T47D (cell line): ENCODE measurements at regions not wholly inside any gene's neighbourhood (a gene's known extent, or its start where the extent isn't known, plus 50 kb on each side); places are given as distances from the start of the nearest gene placed in this dataset.
A peak's percentile ranks its signal among the peaks of the same experiment; 100 is the strongest.

Source experiments
- DNase-seq, 2 experiments: peaks; one replicate each; pipeline versions ENCODE4 v3.0.0 to v3.0.0-alpha.2; 2011 to 2012; ENCODE audit warnings: low read depth in 1 of 2, low spot score in 1 of 2
- JUND ChIP-seq: IDR thresholded peaks from 2 replicates; pipeline ENCODE4 v1.6.1; 2012; ENCODE audit warnings: low read depth
- in situ Hi-C: cut with HindIII; loops from 2 replicates; pipeline ENCODE4 v1.10.0; 2016; ENCODE audit warnings: low sequenced_read_pairs, low pct_unique_long_range_greater_than_20kb

GRCh38 chr2:52895726-52896340 lies 871.8 kb upstream of the CHAC2 start:
- DNase-seq: no peak
- in situ Hi-C loops: no loop called here

GRCh38 chr2:52886556-52886955 lies 881.0 kb upstream of the CHAC2 start:
- no peak for DNase-seq
- in situ Hi-C loops: no loop called here
- no peak for TF ChIP-seq JUND

More at GRCh38 chr2:52895726-52896340, 871.8 kb upstream of the CHAC2 start:
- TF ChIP-seq JUND: no peak

GRCh38 chr2:52884761-52885352 lies 882.7 kb upstream of the CHAC2 start:
- DNase-seq: no peak
- TF ChIP-seq JUND: no peak
- in situ Hi-C loops: no loop called here

GRCh38 chr2:52882974-52883373 lies 884.6 kb upstream of the CHAC2 start:
- in situ Hi-C loops: no loop called here
- DNase-seq: no peak
- no peak for TF ChIP-seq JUND

DNA sequence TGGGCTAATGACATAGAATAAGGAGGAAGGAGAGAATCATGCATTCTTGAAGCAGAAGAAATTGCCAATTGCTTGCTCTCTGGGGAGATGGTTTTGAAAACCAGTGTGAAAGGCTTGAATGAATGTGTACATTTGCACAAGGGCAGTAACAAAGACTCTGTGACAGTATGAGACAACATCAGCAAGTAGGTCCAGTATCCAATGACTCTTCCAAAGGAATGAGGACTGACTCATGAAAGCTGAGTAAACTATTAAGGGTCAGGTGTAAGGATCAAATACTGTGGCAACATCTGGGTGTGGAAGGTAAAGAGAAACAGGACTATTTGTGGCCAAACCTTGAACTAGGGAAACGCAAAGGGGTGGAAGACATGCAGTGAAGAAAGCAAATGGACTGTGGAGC lies 886.0 kb upstream of the CHAC2 start:
- in situ Hi-C loops: no loop called here
- DNase-seq: no peak
- no peak for TF ChIP-seq JUND

- DNase-seq: no peak
- in situ Hi-C loops: no loop called here
- no peak for TF ChIP-seq JUND
Observed at GRCh38 chr2:52880872-52881271, 886.7 kb upstream of the CHAC2 start.

GRCh38 chr2:52879561-52879960 lies 888.0 kb upstream of the CHAC2 start:
- DNase-seq: no peak
- no peak for TF ChIP-seq JUND
- in situ Hi-C loops: no loop called here

- in situ Hi-C loops: no loop called here
- DNase-seq: peak; percentile 1 to 16
- TF ChIP-seq JUND: no peak
Observed at GRCh38 chr2:52877703-52878102, 889.9 kb upstream of the CHAC2 start.

- DNase-seq: no peak
- in situ Hi-C loops: no loop called here
- no peak for TF ChIP-seq JUND
Observed at GRCh38 chr2:52874466-52875106, 893.0 kb upstream of the CHAC2 start.

GRCh38 chr2:52862801-52863200 lies 904.8 kb upstream of the CHAC2 start:
- DNase-seq: no peak
- TF ChIP-seq JUND: no peak
- in situ Hi-C loops: no loop called here

DNA sequence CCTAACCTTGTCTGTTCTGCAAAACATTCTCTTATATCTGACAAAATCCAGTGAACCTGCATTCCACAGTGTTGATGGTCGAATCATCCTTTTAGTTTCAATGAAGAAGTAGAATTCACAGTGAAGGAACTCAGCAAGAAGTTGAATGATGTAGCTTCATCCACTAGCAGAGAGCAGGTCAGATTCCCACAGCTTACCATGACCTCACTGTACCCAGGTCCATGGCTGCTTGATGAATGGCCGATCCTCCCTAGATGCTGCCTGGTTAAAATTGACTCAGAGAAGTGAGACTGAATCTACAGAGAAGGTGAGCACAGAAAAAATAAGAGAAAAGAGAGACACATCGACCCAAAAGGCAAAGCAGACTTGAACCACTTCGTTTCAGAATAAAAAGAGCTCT lies 906.0 kb upstream of the CHAC2 start:
- in situ Hi-C loops: no loop called here
- TF ChIP-seq JUND: no peak
- DNase-seq: no peak

- in situ Hi-C loops: no loop called here
- TF ChIP-seq JUND: no peak
- DNase-seq: no peak
Observed at GRCh38 chr2:52859065-52859464, 908.5 kb upstream of the CHAC2 start.

DNA sequence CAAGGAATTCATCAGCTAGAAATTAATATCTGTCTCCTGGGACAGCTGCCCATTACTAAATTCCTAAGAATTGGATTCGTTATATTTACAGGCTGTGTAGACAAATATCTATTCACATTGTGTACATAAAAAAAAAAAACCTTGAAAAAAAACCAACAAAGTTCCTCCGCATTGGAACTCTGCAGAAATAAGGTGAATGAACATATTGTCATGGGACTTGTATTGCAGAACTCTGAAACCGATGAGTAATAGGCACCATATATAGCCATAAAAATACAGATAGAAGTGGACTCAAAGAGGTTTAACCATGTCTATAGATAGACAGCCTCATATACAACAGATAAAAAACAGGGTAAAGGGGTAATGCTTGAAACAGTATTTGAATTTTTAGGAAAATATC lies 909.9 kb upstream of the CHAC2 start:
- TF ChIP-seq JUND: no peak
- no peak for DNase-seq
- in situ Hi-C loops: no loop called here

DNA sequence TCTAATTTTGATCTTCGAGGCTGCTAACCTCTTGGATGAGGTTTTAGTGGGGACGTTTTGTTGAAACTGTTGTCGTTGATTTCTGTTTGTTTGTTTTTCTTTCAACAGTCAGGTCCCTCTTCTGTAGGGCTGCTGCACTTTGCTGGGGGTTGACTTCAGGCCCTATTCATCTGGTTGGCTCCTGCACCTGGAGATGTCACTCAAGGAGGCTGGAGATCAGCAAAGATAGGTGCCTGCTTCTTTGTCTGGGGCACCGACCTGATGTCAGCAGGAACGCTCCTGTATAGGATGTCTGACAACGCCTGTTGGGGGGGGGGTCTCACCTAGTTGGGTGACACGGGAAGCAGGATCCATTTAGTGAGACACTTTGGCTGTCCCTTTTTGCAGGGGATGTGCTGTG lies 915.6 kb upstream of the CHAC2 start:
- in situ Hi-C loops: no loop called here
- no peak for TF ChIP-seq JUND

More for the DNA sequence above, 915.6 kb upstream of the CHAC2 start:
- DNase-seq: no peak
